ENCODE measurements at regions not wholly inside any gene's neighbourhood (a gene's known extent, or its start where the extent isn't known, plus 50 kb on each side); places are given as distances from the start of the nearest gene placed in this dataset.

- intact Hi-C loops (cut with DNase I; ENCODE audit: low total_unique reads), result no loop called here
Observed at GRCh38 chr14:58947156-58947555, 241.3 kb upstream of the DAAM1 start.

GRCh38 chr14:58947814-58948445 is 240.5 kb upstream of the DAAM1 start:
- Histone ChIP-seq H3K27me3 (no peaks in the 10 kb centered on the region), H3K36me3 (no peaks in the 10 kb centered on the region), H3K9me3 (no peaks in the 10 kb centered on the region), H3K4me1 (no peaks in the 10 kb centered on the region), H3K27ac (no peak overlapping the region), H3K4me3 (no peak overlapping the region)
- TF ChIP-seq CTCF (IDR thresholded peaks at IDR 0.05 in 4 of 5, conservative IDR thresholded peaks at IDR 0.05 in 1 of 5), result no peak
- TF ChIP-seq POLR2A (IDR thresholded peaks at IDR 0.05), result no peak
- ATAC-seq (no peak), DNase-seq (no peak)
- in situ Hi-C loops (cut with MboI; ENCODE audit: low sequenced_read_pairs in 4 of 4) (no loop called here), intact Hi-C loops (cut with DNase I; ENCODE audit: low total_unique reads) (no loop called here)

More at GRCh38 chr14:58947156-58947555, 241.3 kb upstream of the DAAM1 start:
- ATAC-seq (no peak), DNase-seq (no peak)
- no peak overlapping the region for H3K27ac ChIP-seq
- no peaks in the 10 kb centered on the region for H3K36me3 ChIP-seq
- TF ChIP-seq POLR2A (IDR thresholded peaks at IDR 0.05) (no peak), CTCF (IDR thresholded peaks at IDR 0.05 in 4 of 5, conservative IDR thresholded peaks at IDR 0.05 in 1 of 5) (no peak)
- H3K9me3 ChIP-seq, result no peaks in the 10 kb centered on the region
- in situ Hi-C loops (cut with MboI; ENCODE audit: low sequenced_read_pairs in 4 of 4), result no loop called here
- no peaks in the 10 kb centered on the region for H3K4me1 ChIP-seq
- H3K27me3 ChIP-seq, result no peaks in the 10 kb centered on the region
- H3K4me3 ChIP-seq, result no peak overlapping the region

GRCh38 chr14:58950555-58950954 is 237.9 kb upstream of the DAAM1 start:
- ATAC-seq (no peak), DNase-seq (no peak)
- Histone ChIP-seq H3K36me3 (no peaks in the 10 kb centered on the region), H3K4me1 (peaks cover 0 to 3% of the 10 kb centered on the region in 2 donors), H3K4me3 (no peak overlapping the region), H3K27ac (no peak overlapping the region), H3K9me3 (no peaks in the 10 kb centered on the region), H3K27me3 (no peaks in the 10 kb centered on the region)
- no peak for TF ChIP-seq POLR2A (IDR thresholded peaks at IDR 0.05)
- TF ChIP-seq CTCF (IDR thresholded peaks at IDR 0.05 in 4 of 5, conservative IDR thresholded peaks at IDR 0.05 in 1 of 5), result no peak
- intact Hi-C loops (cut with DNase I; ENCODE audit: low total_unique reads) (no loop called here), in situ Hi-C loops (cut with MboI; ENCODE audit: low sequenced_read_pairs in 4 of 4) (no loop called here)

GRCh38 chr14:58951143-58951542 is 237.3 kb upstream of the DAAM1 start:
- no peaks in the 10 kb centered on the region for H3K9me3 ChIP-seq
- DNase-seq (no peak), ATAC-seq (no peak)
- no peaks in the 10 kb centered on the region for H3K27me3 ChIP-seq
- H3K4me1 ChIP-seq, result peaks cover 0 to 4% of the 10 kb centered on the region in 2 donors
- H3K36me3 ChIP-seq, result no peaks in the 10 kb centered on the region
- H3K27ac ChIP-seq, result no peak overlapping the region
- in situ Hi-C loops (cut with MboI; ENCODE audit: low sequenced_read_pairs in 4 of 4), result no loop called here
- no peak for TF ChIP-seq POLR2A (IDR thresholded peaks at IDR 0.05)
- TF ChIP-seq CTCF (IDR thresholded peaks at IDR 0.05 in 4 of 5, conservative IDR thresholded peaks at IDR 0.05 in 1 of 5), result no peak
- H3K4me3 ChIP-seq, result no peak overlapping the region
- intact Hi-C loops (cut with DNase I; ENCODE audit: low total_unique reads), result no loop called here

- DNase-seq (no peak), ATAC-seq (no peak)
- no peaks in the 10 kb centered on the region for H3K9me3 ChIP-seq
- H3K4me1 ChIP-seq, result peaks cover 0 to 4% of the 10 kb centered on the region in 2 donors
- no peak overlapping the region for H3K4me3 ChIP-seq
- no peaks in the 10 kb centered on the region for H3K27me3 ChIP-seq
- H3K27ac ChIP-seq, result no peak overlapping the region
- H3K36me3 ChIP-seq, result no peaks in the 10 kb centered on the region
- intact Hi-C loops (cut with DNase I; ENCODE audit: low total_unique reads), result no loop called here
- TF ChIP-seq CTCF (IDR thresholded peaks at IDR 0.05 in 4 of 5, conservative IDR thresholded peaks at IDR 0.05 in 1 of 5) (no peak), POLR2A (IDR thresholded peaks at IDR 0.05) (no peak)
- in situ Hi-C loops (cut with MboI; ENCODE audit: low sequenced_read_pairs in 4 of 4), result no loop called here
Observed at GRCh38 chr14:58954052-58954451, 234.4 kb upstream of the DAAM1 start.

Data from gastrocnemius medialis (tissue), 4 donors.